DMS53 treated with DMSO at 0.1 percent for 48 hours (cell line): ENCODE measurements at regions not wholly inside any gene's neighbourhood (a gene's known extent, or its start where the extent isn't known, plus 50 kb on each side); places are given as distances from the start of the nearest gene placed in this dataset.

ENCODE experiments used
- DNase-seq: peaks from one replicate; lab custom pipeline; 2025; ENCODE audit not compliant: unreplicated experiment; lab: John Stamatoyannopoulos, UW

DNA sequence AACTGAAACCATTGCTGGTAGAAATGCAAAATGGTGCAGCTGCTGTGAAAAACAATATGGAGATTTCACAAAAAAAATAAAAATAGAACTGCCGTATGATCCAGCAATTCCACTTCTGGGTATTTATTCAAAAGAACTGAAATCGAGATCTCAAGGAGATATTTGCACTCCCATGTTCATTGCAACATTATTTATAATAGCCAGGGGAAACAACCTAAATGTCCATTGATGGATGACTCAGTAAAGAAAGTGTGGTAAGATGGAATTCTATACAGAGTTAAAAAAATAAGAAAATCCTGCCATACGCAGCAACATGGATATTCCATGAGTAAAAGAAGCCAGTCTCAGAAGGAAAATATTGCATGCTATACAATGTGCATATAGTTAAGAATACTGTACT is 290.6 kb upstream of the GHITM start:
- DNase-seq = no peak

- no peak for DNase-seq
Measured at GRCh38 chr10:83849150-83849549, 290.2 kb upstream of the GHITM start.

DNA sequence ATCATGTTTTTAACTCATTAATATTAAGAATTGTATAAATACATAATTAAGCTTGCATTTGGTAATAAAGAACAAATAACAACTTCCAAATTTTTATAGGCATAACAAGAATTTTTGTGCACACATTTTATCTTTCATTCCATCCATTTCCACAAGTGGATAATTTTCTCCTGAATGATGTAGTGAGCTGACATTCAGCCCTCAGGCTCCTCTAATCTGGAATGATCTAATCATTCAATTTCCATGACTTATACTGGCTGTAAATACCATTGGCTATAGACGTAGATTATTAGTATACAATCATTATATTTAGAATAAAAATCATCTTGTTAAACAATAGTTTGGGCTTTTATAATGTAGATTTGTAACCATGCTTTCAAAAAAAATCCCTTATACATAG is 287.2 kb upstream of the GHITM start:
- DNase-seq = no peak

DNA sequence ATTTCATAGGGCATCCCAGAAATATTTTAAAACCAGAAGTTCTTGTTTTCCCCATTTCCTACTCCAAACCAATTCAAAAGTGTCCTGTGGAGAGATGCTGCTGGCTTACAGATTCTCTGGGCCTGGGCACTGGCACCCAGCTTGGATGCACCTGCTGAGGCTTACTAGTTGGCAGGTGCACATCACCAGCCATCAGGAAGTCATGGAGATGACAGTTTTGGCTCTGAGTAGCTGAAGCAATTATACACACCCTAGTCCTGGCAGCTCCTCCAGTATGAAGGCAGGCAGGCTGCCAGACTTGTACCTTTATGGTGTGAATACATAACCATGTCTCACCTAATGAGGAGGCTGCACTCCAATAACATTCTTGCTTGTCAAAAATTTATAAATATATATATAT is 276.6 kb upstream of the GHITM start:
- DNase-seq = no peak

DNA sequence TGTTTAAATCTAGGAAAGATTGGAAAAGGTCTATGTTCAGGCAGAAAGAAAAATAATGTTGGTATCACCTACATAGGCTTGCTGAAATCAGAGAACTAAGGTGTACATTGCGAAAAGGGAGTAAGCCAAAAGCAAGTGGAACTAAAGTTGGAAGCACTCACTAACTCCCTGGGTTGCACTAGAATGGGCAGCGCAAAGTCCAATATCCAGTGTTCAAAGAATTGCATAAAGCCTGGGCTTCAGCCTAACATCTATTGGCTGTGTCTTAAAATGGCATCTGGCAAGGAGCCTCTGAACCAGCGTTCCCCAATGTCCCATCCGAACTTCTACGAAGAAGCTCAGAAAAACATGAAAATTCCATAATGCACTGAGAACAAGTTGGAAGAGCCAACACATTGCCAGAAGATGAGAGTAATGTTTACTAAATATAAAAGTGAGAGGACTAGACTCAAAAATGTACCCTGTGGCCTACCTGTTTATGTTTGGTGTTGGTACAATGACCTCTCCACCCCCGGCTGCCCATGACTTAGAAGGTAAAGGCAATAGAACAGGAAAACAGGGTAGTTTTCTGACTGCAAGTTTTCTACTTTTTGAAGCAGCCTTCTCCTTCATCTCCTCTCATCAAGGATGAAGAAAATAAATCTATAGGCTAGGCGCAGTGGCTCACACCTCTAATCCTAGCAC is 275.9 kb upstream of the GHITM start:
- no peak for DNase-seq

GRCh38 chr10:83869898-83870297 is 269.4 kb upstream of the GHITM start:
- DNase-seq = no peak

DNA sequence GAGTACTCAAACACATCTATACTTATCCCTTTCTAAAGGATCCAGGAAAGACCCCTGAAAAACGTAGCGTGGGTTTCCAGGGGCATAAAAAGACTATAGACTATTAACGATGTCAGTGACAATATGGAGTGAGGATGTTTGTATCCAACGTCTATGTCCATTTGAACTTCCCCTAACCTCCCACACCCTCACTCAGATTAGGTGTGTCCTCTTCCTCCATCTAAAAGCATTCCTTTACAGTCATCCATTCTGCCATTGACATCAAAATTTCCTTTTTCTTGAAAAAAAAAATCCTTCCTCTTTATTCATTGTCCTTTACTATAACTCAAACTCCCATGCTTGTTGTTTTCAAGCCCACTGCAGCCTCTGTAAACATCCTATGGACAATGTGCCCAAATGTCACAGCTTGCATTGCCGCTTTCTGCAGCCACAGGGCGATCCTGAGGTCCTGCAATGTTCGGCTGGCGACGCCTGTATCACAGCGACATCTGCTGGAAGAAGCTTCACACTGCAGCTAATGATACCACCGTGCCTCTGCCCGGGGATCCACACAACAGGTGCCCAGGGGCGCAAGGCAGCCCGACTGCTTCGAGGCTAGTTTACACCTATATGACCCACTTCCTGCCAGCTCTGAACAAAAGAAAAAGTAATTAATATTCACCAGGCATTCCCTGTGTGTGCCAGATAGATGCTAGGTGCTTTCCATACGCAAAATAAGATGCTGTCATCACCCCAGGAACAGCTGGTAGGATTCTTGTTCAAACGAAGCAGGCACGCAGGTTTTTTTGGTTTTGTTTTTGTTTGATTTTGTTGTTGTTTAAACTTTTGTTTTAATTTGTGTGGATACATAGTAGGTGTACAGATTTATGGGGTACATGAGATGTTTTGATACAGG is 267.9 kb upstream of the GHITM start:
- DNase-seq = peak; percentile 71

- no peak for DNase-seq
Measured at GRCh38 chr10:83880252-83880791, 259.0 kb upstream of the GHITM start.

- DNase-seq = no peak
Measured at GRCh38 chr10:83881661-83882060, 257.6 kb upstream of the GHITM start.

GRCh38 chr10:83886871-83887270 is 252.4 kb upstream of the GHITM start:
- DNase-seq = peak; percentile 92

- DNase-seq = no peak
Measured at GRCh38 chr10:83892737-83893136, 246.6 kb upstream of the GHITM start.

- DNase-seq = no peak
Measured at GRCh38 chr10:83896219-83896618, 243.1 kb upstream of the GHITM start.

DNA sequence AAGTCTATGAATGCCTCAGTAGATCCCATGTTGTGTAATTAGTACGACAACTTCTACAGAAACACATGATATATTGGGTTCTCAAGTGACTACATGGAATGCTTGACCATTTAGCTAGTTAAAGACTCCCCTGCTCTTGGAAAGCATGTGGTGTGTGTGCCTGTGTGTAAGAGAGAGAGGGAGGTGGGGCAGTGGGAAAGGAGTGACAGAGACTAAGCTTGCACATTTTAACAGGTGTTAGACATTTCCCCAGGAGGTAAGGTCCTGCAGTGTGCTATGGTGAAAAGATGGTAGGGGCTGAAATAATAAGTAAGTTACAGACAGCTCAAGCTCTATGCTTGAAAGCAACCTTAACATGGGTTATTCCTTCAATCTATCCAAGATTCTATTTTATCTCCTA is 241.7 kb upstream of the GHITM start:
- no peak for DNase-seq

DNA sequence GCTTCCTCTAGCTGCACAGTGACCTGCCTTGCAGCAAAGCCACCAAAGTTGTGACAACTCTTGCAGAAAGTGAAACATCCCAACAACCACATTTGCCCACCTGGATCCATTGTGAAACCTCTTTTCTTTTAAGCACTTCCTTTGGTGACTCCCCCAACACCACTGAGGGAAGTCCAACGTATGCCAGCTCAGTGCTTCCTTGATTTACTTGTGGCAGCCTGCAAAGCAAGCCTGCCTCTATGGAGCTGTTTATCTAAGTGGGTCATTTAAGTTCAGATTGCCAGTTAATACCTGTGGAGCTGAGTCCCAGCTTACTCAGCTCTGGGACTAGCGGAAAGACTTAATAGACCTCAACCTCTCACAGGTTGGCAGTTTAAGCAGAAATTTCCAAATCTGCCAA is 230.8 kb upstream of the GHITM start:
- DNase-seq = no peak

DNA sequence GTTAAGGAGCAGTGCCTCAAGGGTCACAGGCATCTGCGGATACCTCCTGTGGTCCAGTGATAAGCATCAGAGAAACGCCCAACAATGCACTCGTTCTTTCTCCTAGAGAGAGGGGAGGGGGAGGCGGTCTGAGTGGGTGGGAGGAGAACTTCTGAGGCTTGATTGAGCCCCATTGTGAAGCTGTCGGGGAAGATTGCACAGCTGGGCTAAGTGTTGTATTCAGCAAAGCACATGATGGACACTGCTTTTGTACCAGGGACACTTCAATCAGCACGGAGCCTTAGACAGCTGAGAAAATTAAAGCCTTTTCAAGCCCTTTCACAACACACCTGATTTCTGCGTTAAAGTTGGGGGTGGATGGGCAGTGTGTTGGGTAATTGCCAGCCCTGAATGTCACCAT is 230.3 kb upstream of the GHITM start:
- DNase-seq = no peak

GRCh38 chr10:83915801-83916200 is 223.5 kb upstream of the GHITM start:
- no peak for DNase-seq

DNA sequence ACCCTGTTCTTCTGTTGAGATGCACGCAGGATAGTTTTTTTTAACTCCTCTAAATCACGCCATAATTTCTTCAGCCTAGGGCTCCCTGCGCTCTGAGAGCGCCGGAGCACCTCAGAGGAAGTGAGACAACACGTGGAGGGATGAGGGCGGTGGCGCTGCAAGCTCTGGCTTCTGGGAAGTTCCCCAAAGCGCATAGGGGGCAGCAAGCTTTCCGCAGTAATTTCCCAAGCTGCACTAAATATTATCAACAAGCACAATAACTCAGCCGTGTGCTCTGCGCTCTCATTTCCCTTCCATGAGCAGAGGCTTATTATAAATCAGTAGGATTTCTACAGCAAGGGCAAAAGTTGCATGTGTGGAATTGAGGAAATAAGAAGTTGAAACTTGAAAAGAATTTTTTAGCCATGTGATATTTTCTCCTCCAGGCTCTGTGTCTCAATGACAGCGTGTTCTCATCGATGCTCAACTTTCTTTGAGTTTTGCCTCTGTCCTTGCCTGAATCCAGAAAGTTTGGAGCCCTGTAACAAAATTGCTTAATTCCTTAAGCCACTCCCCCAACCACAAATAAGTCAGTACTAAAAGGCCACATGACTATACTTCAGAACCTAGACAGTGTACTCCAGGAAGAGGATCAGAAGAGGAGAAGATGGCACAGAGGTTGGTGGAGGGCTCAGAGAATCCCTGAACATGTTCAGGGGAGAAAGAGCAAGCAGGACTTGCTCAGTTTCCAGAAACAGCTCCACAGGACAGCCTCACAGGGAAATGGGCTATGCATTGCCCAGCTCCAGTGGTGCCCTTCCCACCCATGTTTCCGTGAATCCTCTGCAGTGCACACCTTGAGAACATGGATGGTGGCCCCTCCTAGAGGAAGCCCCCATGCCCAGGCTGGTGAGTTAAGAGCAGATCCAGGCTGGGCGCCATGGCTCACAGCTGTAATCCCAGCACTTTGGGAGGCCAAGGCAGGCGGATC is 221.5 kb upstream of the GHITM start:
- DNase-seq = no peak

GRCh38 chr10:83919187-83919586 is 220.1 kb upstream of the GHITM start:
- no peak for DNase-seq

DNA sequence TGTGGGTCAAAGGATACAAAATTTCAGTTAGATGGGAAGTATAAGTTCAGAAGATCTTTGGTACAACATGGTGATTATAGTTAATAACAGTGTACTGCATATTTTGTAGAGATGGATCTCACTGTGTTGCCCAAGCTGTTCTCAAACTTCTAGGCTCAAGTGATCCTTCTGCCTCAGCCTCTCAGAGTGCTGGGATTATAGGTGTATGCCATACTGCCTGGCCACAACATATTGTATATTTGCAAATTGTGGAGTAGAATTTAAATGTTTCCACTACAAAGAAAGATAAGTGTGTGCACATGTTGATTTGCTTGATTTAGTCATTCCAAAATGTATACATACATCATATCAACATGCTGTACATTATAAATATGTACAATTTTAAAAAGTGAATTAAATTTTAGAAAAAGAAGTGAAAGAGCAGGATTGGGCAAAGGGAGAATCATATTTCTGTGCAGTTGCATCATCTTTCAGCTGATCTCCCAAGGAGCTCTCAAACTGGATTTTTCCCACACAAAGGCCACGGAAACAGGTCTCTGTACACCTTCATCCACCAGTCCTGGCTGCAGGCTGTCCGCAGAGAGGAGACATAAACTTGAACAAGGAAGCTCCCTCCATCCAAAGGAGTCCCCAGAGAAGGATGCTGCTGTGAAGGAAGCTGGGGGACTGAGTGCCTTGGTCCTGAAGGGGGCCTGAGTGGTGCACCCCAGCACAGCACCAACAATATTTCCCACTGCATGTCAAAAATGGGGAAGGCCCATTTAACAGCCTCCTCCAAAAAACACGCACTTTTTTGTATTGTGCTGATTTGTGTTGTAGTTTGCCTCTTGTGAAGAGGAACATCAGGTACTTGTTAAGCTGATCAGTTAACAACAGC is 217.1 kb upstream of the GHITM start:
- DNase-seq = no peak

DNA sequence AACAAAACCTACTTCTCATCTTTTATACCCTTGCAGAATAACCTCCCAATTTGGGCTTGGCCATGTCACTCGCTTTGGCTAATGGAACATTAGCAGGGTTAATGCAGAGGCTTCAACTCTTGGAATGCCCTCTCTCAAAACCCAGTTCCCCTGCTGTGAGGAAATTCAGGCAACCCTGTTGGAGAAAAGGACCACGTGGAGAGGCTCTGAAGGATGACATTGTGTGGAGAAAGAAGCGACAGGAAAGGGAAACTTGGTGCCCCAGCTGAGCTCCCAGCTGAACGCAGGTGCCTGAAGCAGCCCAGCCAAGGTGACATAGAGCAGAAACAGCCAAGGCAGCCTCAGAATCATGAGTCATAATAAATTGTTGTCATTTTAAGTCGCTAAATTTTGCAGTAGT is 214.2 kb upstream of the GHITM start:
- no peak for DNase-seq
